ENCODE measurements at regions not wholly inside any gene's neighbourhood (a gene's known extent, or its start where the extent isn't known, plus 50 kb on each side); places are given as distances from the start of the nearest gene placed in this dataset.

DNA sequence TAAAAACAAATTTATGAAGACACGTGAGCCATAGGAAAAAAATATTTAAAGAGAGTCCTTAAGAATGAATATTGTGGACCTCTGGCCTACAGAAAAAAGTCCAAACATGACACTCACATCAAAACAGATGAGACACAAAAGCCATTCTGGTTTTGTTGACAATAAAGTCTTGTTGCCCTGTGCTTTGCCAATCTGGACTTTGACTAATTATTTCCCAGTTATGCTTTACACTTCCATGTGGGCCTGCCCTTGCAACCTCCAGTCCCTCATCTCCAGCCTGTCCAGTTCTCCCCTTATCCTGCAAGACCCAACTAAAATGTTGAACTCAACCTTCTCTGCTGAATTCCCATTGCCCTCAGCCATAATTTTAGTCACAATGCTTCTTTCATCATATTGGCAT, 184.5 kb upstream of the SERP2 start:
- H3K9me3 Mint-ChIP-seq = peaks cover 12% of the 10 kb centered on the region
- H3K4me1 Mint-ChIP-seq = peaks cover 10% of the 10 kb centered on the region
- H3K27ac Mint-ChIP-seq = no peak overlapping the region
- no peak for DNase-seq
- no peak overlapping the region for H3K4me3 Mint-ChIP-seq
- TF ChIP-seq, protein P1, sequence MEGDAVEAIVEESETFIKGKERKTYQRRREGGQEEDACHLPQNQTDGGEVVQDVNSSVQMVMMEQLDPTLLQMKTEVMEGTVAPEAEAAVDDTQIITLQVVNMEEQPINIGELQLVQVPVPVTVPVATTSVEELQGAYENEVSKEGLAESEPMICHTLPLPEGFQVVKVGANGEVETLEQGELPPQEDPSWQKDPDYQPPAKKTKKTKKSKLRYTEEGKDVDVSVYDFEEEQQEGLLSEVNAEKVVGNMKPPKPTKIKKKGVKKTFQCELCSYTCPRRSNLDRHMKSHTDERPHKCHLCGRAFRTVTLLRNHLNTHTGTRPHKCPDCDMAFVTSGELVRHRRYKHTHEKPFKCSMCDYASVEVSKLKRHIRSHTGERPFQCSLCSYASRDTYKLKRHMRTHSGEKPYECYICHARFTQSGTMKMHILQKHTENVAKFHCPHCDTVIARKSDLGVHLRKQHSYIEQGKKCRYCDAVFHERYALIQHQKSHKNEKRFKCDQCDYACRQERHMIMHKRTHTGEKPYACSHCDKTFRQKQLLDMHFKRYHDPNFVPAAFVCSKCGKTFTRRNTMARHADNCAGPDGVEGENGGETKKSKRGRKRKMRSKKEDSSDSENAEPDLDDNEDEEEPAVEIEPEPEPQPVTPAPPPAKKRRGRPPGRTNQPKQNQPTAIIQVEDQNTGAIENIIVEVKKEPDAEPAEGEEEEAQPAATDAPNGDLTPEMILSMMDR (IDR thresholded peaks at IDR 0.05) = no peak
- no peaks in the 10 kb centered on the region for H3K36me3 Mint-ChIP-seq (ENCODE audit: low read depth)
- no peaks in the 10 kb centered on the region for H3K27me3 Mint-ChIP-seq (ENCODE audit: low read depth, poor library complexity)

- no peak overlapping the region for H3K4me3 Mint-ChIP-seq
- TF ChIP-seq, protein P1 (IDR thresholded peaks at IDR 0.05) = no peak
Observed at GRCh38 chr13:44191103-44191502, 182.5 kb upstream of the SERP2 start.

DNA sequence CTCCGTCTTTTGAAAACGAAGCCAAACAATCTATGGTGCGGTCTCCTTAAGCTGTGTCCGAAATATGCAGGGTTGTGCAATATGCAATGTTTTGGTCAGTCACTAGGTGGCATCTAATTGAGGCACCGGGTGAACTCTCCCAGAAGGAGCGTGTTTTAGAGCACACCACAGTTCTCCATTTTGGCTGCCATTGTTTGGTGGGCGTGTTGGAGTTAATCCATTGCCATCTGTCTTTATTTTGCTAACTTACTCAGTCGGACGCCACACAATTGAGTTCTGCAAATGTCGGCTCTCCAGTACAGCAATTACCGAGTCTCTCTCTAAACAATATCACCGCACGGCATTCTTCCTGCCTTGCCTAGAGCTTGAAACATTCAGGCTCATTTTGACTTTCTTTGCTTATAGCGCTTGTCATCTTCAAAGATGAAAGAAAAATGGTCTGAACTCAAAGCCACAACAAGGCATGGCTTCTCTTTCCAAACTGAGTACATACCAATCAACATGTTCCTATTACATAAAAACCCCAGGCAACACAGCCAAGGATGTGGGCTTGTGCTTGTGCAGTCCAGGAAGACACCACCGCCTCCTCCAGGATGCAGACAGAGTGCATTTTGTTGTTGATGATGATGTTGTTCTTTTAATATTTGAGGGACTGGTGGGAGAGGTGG, 182.0 kb upstream of the SERP2 start:
- H3K27ac Mint-ChIP-seq = no peak overlapping the region
- no peaks in the 10 kb centered on the region for H3K9me3 Mint-ChIP-seq
- no peak overlapping the region for H3K4me3 Mint-ChIP-seq
- TF ChIP-seq, protein P1 (IDR thresholded peaks at IDR 0.05) = peak; percentile 49
- H3K36me3 Mint-ChIP-seq (ENCODE audit: low read depth) = no peaks in the 10 kb centered on the region
- peaks cover 10% of the 10 kb centered on the region for H3K4me1 Mint-ChIP-seq
- peaks cover 4% of the 10 kb centered on the region for H3K27me3 Mint-ChIP-seq (ENCODE audit: low read depth, poor library complexity)
- peak; percentile 10 for DNase-seq

More at GRCh38 chr13:44191103-44191502, 182.5 kb upstream of the SERP2 start:
- Mint-ChIP-seq H3K9me3 (peaks cover 4% of the 10 kb centered on the region), H3K27ac (no peak overlapping the region), H3K27me3 (ENCODE audit: low read depth, poor library complexity) (no peaks in the 10 kb centered on the region), H3K36me3 (ENCODE audit: low read depth) (no peaks in the 10 kb centered on the region), H3K4me1 (peaks cover 10% of the 10 kb centered on the region)
- DNase-seq = no peak

DNA sequence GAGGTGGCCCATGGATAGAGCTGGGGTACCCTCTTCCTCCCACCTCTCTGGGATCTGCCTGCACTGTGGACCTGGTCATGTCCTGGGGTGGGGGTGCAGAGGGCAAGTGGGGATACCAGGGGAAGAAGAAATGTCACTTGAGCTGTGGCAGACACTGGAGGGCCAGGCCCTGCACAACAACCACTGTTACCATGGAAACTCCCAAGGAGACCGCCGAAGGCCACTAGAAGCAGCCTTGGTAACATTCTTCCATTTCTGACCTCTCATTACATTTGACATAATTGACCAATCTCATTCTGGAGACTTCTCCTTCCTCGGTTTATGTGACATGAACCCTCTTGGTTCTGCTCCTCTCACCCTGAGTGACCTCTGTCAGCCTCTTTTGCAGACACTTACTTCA, 179.9 kb upstream of the SERP2 start:
- TF ChIP-seq, protein P1 (IDR thresholded peaks at IDR 0.05) = no peak
- no peak for DNase-seq
- Mint-ChIP-seq H3K4me3 (no peak overlapping the region), H3K27me3 (ENCODE audit: low read depth, poor library complexity) (peaks cover 15% of the 10 kb centered on the region), H3K9me3 (no peaks in the 10 kb centered on the region), H3K27ac (no peak overlapping the region), H3K36me3 (ENCODE audit: low read depth) (no peaks in the 10 kb centered on the region), H3K4me1 (peaks cover 10% of the 10 kb centered on the region)

DNA sequence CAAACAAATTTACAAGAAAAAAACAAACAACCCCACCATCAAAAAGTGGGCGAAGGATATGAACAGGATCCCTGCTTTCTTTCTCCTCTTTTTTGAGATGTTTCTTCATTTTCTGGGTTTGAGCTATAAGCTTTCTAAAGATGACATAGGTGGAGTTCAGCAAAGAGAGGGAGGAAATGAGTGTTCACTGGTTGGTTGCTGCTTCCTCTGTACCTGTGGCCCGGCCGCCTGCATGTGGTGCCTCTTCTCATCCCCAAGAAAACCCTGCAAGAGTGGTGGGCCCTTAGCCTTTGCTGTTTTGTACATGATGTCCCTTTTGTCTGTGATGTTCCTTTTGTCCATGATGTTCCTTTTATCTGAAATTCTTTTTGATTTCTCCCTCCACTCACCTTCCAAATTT, 178.4 kb upstream of the SERP2 start:
- TF ChIP-seq, protein P1 (IDR thresholded peaks at IDR 0.05) = no peak
- H3K9me3 Mint-ChIP-seq = no peaks in the 10 kb centered on the region
- H3K4me3 Mint-ChIP-seq = no peak overlapping the region
- peaks cover 10% of the 10 kb centered on the region for H3K4me1 Mint-ChIP-seq
- H3K27ac Mint-ChIP-seq = no peak overlapping the region
- peaks cover 19% of the 10 kb centered on the region for H3K27me3 Mint-ChIP-seq (ENCODE audit: low read depth, poor library complexity)
- no peak for DNase-seq
- H3K36me3 Mint-ChIP-seq (ENCODE audit: low read depth) = no peaks in the 10 kb centered on the region

DNA sequence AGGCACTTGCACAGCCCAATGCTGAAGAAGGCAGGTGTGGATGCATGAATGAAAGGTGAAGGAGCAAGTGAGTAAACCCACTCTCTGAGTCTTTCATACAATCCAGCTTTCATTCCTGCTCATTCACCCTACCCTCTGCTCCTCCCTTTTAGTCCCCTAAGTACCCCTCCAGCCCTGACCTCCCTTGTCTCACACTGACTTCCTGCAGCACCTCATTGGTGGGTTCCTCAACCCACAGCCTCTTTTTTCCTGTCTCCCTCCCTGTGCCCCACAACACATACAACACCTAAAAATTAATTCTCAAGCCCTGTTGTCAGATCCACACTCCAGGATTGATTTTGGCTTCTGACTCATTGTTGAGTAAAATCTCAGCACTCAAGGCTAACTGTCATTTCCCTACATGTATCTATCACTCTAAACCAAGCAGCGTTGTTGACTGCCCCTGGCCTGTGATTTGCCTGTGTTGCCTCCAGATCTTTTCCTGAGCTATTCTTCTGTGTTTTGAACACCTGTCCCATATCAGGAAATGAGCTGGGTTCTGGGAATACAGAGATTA, 177.3 kb upstream of the SERP2 start:
- TF ChIP-seq, protein P1 (IDR thresholded peaks at IDR 0.05) = no peak

More for the DNA sequence above, 177.3 kb upstream of the SERP2 start:
- no peaks in the 10 kb centered on the region for H3K9me3 Mint-ChIP-seq
- H3K4me1 Mint-ChIP-seq = peaks cover 7% of the 10 kb centered on the region
- H3K36me3 Mint-ChIP-seq (ENCODE audit: low read depth) = no peaks in the 10 kb centered on the region
- no peak overlapping the region for H3K27ac Mint-ChIP-seq
- no peak for DNase-seq
- no peak overlapping the region for H3K4me3 Mint-ChIP-seq
- peaks cover 22% of the 10 kb centered on the region for H3K27me3 Mint-ChIP-seq (ENCODE audit: low read depth, poor library complexity)
